Caco-2 (cell line): ENCODE measurements at regions not wholly inside any gene's neighbourhood (a gene's known extent, or its start where the extent isn't known, plus 50 kb on each side); places are given as distances from the start of the nearest gene placed in this dataset.
"Not testable (repeated sequence)": the region's sequence is repeated elsewhere in the genome, so short reads cannot be mapped to it uniquely, and the experiment has no call there.

Source experiments
- BruUV-seq: library from RNA; stranded (reverse); fragments of 400-500 nt; replicated peaks from 2 replicates; lab custom pipeline; 2021; lab: Mats Ljungman, UMichigan
- CTCF ChIA-PET: fragments of 300-600 bp; sonication (Branson Sonifier 250); formaldehyde crosslinking; loops from one replicate; lab custom pipeline; 2022; ENCODE audit warnings: antibody characterized with exemption; lab: Charles Lee
- POLR2A ChIA-PET: fragments of 300-600 bp; sonication (Branson Sonifier 250); formaldehyde crosslinking; loops from one replicate; lab custom pipeline; 2022; ENCODE audit warnings: antibody characterized with exemption; lab: Charles Lee
- DNase-seq, 2 experiments: peaks; one replicate each; pipeline versions ENCODE4 v3.0.0 to v3.0.0-alpha.2; 2020 to 2022
- H3K27me3 ChIP-seq: replicated peaks from 2 replicates; pipeline ENCODE4 v1.6.0; 2011; ENCODE audit warnings: low read length; ENCODE audit not compliant: control insufficient read depth, insufficient read depth
- H3K36me3 ChIP-seq: 2 replicates; pipeline ENCODE4 v1.5.1; 2011; ENCODE audit warnings: low read length; ENCODE audit not compliant: control insufficient read depth, insufficient read depth
- H3K4me1 ChIP-seq: fragments of 250-450 bp; sonication (Bioruptor Pico); 2 replicates; pipeline ENCODE4 v1.5.1; 2020; ENCODE audit warnings: mild to moderate bottlenecking
- H3K4me3 ChIP-seq: 2 replicates; pipeline ENCODE4 v1.5.1; 2011; ENCODE audit warnings: low read depth, mild to moderate bottlenecking, control low read depth, low read length
- H3K9me3 ChIP-seq: fragments of 250-450 bp; sonication (Bioruptor Pico); 2 replicates; pipeline ENCODE4 v1.5.1; 2020; ENCODE audit warnings: mild to moderate bottlenecking, moderate library complexity
- H3K27ac Mint-ChIP-seq: one replicate; pipeline ENCODE4 v1.8.0; 2022; ENCODE audit warnings: mixed read lengths; ENCODE audit not compliant: unreplicated experiment
- H3K27me3 Mint-ChIP-seq: one replicate; pipeline ENCODE4 v1.8.0; 2022; ENCODE audit warnings: mixed read lengths; ENCODE audit not compliant: insufficient read depth, unreplicated experiment
- H3K36me3 Mint-ChIP-seq: one replicate; pipeline ENCODE4 v1.8.0; 2022; ENCODE audit warnings: mild to moderate bottlenecking, mixed read lengths; ENCODE audit not compliant: insufficient read depth, unreplicated experiment
- H3K4me1 Mint-ChIP-seq: one replicate; pipeline ENCODE4 v1.8.0; 2022; ENCODE audit warnings: low read depth, mixed read lengths; ENCODE audit not compliant: unreplicated experiment
- H3K4me3 Mint-ChIP-seq: one replicate; pipeline ENCODE4 v1.8.0; 2022; ENCODE audit warnings: mild to moderate bottlenecking, moderate library complexity, mixed read lengths; ENCODE audit not compliant: unreplicated experiment
- H3K9me3 Mint-ChIP-seq: one replicate; pipeline ENCODE4 v1.8.0; 2022; ENCODE audit warnings: mixed read lengths; ENCODE audit not compliant: unreplicated experiment
- intact Hi-C: fragments of 100-400 bp; cut with micrococcal nuclease; formaldehyde crosslinking; loops from one replicate; pipeline ENCODE4 v1.10.0; 2022; ENCODE audit not compliant: unreplicated experiment
- TF ChIP-seq, protein P1 (sequence below), 2 experiments: fragments of 200-600 bp in 1 of 2; IDR thresholded peaks; 1 replicate in 1 of 2; 2 replicates in 1 of 2; pipeline versions ENCODE4 v1.5.1 to v1.8.0; 2011 to 2022; ENCODE audit warnings: antibody characterized with exemption in 1 of 2, control low read depth in 1 of 2, inconsistent platforms in 1 of 2, low read depth in 1 of 2, low read length in 1 of 2, mild to moderate bottlenecking in 1 of 2, moderate library complexity in 1 of 2; ENCODE audit not compliant: insufficient read depth in 1 of 2, severe bottlenecking in 1 of 2, unreplicated experiment in 1 of 2

DNA sequence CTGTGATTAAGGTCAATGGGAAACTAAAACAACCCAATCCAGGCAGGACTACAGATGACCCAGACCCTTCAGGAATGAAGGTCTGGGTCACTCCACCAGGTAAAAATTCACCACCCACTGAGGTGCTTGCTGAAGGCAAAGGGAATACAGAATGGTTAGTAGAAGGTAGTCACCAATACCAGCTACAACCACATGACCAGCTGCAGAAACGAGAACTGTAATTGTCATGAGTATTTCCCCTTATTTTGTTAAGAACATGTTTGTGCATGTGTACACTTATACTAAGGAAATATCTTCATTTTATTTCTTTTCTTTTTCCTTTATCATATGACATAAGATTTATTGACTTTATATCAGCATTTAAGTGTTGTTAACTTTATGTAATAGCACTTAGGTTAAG, 126.1 kb upstream of the ZC3H12C start:
- H3K4me3 ChIP-seq, CTCF ChIA-PET, H3K4me1 Mint-ChIP-seq, H3K27me3 Mint-ChIP-seq, BruUV-seq, H3K27me3 ChIP-seq, H3K4me1 ChIP-seq, POLR2A ChIA-PET, H3K27ac Mint-ChIP-seq, H3K36me3 Mint-ChIP-seq, H3K9me3 ChIP-seq, intact Hi-C loops, H3K9me3 Mint-ChIP-seq, DNase-seq, H3K36me3 ChIP-seq, H3K4me3 Mint-ChIP-seq: not testable (repeated sequence)

DNA sequence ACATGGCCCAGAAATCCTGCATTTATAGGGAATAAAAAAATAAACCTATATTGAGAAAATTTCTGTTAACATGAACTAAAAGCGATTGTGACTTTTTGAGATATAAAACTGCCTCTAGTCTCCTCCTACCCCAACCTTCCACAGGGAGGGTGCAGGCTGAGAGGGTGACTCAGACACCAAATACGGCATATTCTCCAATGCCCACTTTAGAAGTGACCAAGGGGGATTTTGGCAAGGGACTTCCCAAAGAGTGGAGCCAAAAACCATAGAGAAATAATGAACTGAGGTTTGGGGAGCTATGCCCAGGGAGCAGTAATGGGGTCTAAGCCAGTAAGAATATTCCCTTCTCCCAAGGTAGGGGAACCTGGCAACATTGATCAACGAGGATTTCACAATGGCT, 124.9 kb upstream of the ZC3H12C start:
- H3K9me3 Mint-ChIP-seq: no peaks in the 10 kb centered on the region
- no peak overlapping the region for H3K4me3 Mint-ChIP-seq
- H3K36me3 ChIP-seq: no peaks in the 10 kb centered on the region
- no peak for DNase-seq
- intact Hi-C loops: no loop called here
- no peaks in the 10 kb centered on the region for H3K9me3 ChIP-seq
- H3K4me1 Mint-ChIP-seq: no peaks in the 10 kb centered on the region
- TF ChIP-seq, protein P1, sequence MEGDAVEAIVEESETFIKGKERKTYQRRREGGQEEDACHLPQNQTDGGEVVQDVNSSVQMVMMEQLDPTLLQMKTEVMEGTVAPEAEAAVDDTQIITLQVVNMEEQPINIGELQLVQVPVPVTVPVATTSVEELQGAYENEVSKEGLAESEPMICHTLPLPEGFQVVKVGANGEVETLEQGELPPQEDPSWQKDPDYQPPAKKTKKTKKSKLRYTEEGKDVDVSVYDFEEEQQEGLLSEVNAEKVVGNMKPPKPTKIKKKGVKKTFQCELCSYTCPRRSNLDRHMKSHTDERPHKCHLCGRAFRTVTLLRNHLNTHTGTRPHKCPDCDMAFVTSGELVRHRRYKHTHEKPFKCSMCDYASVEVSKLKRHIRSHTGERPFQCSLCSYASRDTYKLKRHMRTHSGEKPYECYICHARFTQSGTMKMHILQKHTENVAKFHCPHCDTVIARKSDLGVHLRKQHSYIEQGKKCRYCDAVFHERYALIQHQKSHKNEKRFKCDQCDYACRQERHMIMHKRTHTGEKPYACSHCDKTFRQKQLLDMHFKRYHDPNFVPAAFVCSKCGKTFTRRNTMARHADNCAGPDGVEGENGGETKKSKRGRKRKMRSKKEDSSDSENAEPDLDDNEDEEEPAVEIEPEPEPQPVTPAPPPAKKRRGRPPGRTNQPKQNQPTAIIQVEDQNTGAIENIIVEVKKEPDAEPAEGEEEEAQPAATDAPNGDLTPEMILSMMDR (IDR thresholded peaks at IDR 0.05; ENCODE audit: insufficient read depth in 1 of 2, low read depth in 1 of 2, low read length in 1 of 2, severe bottlenecking in 1 of 2, unreplicated experiment in 1 of 2): no peak
- no peak overlapping the region for H3K27ac Mint-ChIP-seq
- H3K36me3 Mint-ChIP-seq: no peaks in the 10 kb centered on the region
- H3K4me3 ChIP-seq: no peak overlapping the region
- ChIA-PET POLR2A (no interaction called here), CTCF (no interaction called here)
- no peaks in the 10 kb centered on the region for H3K4me1 ChIP-seq
- peaks cover 3% of the 10 kb centered on the region for H3K27me3 Mint-ChIP-seq
- BruUV-seq: no TSS peak
- no peaks in the 10 kb centered on the region for H3K27me3 ChIP-seq

DNA sequence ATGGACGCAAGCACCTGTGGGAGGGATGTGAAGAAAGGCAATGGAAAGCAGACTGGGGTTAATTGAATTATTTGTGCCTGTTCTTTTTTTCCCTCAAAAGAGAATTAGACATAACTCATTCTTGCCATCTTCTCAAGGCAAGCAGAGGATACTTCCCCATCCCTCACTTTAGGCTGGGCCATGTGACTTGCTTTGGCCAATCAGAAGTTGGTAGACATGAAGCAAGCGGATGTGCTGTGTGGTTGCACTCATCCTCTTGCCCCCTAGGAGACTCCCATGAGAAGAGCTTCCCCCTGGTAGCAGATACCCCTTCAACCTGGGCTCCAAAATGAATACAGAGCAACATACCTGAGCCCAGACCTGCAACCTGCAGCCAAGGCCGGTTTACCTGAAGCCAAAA, 124.4 kb upstream of the ZC3H12C start:
- DNase-seq: no peak
- BruUV-seq: no TSS peak
- Histone ChIP-seq H3K36me3 (no peaks in the 10 kb centered on the region), H3K4me1 (no peaks in the 10 kb centered on the region), H3K4me3 (no peak overlapping the region), H3K9me3 (no peaks in the 10 kb centered on the region), H3K27me3 (no peaks in the 10 kb centered on the region)
- Mint-ChIP-seq H3K4me1 (no peaks in the 10 kb centered on the region), H3K4me3 (no peak overlapping the region), H3K27me3 (peaks cover 3% of the 10 kb centered on the region), H3K9me3 (no peaks in the 10 kb centered on the region), H3K36me3 (no peaks in the 10 kb centered on the region), H3K27ac (no peak overlapping the region)
- CTCF ChIA-PET: no interaction called here
- TF ChIP-seq, protein P1 (IDR thresholded peaks at IDR 0.05; ENCODE audit: insufficient read depth in 1 of 2, low read depth in 1 of 2, low read length in 1 of 2, severe bottlenecking in 1 of 2, unreplicated experiment in 1 of 2): no peak
- POLR2A ChIA-PET: no interaction called here
- intact Hi-C loops: no loop called here
